ENCODE measurements at regions not wholly inside any gene's neighbourhood (a gene's known extent, or its start where the extent isn't known, plus 50 kb on each side); places are given as distances from the start of the nearest gene placed in this dataset.
"Not testable (repeated sequence)": the region's sequence is repeated elsewhere in the genome, so short reads cannot be mapped to it uniquely, and the experiment has no call there.

GRCh38 chr4:79574741-79575451 is 166.9 kb upstream of the GK2 start:
- no peak for DNase-seq (ENCODE audit: extremely low read depth in 1 of 2, low read depth in 1 of 2)

DNA sequence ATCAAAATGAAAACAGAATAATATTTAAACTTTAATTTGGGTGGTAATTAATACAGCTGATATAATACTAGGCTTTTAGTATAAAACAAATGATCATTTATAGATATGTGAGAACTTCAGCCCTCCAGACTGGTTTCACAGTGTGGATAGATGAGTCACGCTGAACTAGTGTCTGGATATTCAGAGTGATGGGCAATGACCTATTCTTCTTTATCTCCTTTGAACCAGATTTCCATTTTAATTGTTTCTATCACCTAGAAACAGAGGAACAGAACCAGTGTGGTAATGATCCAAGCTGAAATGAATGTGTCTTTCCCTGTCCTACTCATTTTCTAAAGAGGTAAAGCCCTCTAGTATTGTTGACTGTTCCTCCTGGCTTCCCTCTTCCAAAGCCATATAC is 155.2 kb upstream of the GK2 start:
- no peak for DNase-seq (ENCODE audit: extremely low read depth in 1 of 2, low read depth in 1 of 2)

- no peak for DNase-seq (ENCODE audit: extremely low read depth in 1 of 2, low read depth in 1 of 2)
These were observed 153.7 kb upstream of the GK2 start for GRCh38 chr4:79561751-79562150.

GRCh38 chr4:79559398-79559797 is 151.4 kb upstream of the GK2 start:
- not testable (repeated sequence) for DNase-seq (ENCODE audit: extremely low read depth in 1 of 2, low read depth in 1 of 2)

DNA sequence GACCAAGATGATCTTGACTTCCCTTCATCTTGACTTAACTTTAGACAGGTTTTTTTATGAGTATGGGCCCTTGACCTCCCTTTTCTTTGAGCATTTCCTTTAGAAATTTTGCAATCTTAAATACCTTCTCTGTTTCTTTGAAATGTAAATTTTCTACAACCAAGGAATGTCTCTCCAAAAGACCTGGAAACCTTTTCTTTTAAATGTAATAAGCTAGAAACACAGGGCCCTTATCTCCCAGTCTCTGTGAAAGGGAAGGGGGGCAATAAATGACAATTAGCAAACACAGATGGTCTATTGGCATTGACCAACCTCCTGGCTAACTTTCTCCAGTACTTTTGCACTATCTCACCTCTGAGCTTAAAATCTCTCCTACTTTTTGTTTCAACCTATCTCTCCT is 144.3 kb upstream of the GK2 start:
- DNase-seq (ENCODE audit: extremely low read depth in 1 of 2, low read depth in 1 of 2) = no peak

DNA sequence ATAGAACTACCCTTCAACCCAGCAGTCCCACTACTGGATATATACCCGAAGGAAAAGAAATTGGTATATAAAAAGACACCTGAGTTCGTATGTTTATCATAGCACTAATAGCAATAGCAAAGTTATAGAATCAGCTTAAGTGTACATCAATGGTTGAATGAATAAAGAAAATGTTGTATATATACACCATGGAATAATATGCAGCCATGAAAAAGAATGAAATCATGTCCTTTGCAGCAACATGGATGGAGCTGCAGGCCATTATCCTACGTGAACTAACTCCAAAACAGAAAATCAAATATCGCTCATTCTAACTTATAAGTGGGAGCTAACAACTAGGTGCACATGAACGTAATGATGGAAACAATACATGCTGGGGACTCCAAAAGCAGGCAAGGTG is 143.5 kb upstream of the GK2 start:
- DNase-seq (ENCODE audit: extremely low read depth in 1 of 2, low read depth in 1 of 2) = no peak

- no peak for DNase-seq (ENCODE audit: extremely low read depth in 1 of 2, low read depth in 1 of 2)
These were observed 139.8 kb upstream of the GK2 start for GRCh38 chr4:79547851-79548250.

- not testable (repeated sequence) for DNase-seq (ENCODE audit: extremely low read depth in 1 of 2, low read depth in 1 of 2)
These were observed 137.3 kb upstream of the GK2 start for GRCh38 chr4:79545292-79545691.

- DNase-seq (ENCODE audit: extremely low read depth in 1 of 2, low read depth in 1 of 2) = no peak
These were observed 132.1 kb upstream of the GK2 start for GRCh38 chr4:79540143-79540542.

- DNase-seq (ENCODE audit: extremely low read depth in 1 of 2, low read depth in 1 of 2) = no peak
These were observed 127.5 kb upstream of the GK2 start for GRCh38 chr4:79535516-79535915.

DNA sequence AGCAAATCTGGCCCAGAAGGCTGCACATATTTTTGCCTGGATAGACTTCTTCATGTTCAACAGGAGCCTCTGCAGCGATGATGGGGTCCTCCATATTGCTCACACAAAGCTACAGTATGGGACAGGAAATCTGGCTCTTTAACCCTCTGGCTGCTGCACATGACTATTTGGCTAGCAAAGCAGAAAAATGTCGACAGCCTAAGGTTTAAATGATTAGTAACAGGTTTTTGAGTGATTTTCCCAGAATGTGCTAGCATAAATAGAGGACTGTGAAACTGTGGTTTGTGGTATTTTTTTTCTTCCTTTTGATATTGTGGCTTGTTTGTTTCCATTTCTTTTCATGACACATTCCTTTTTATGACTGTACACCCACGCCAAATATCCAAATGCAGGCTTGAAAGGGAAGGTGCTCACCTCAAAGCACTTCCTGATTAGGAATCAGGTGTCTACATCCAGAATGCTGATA is 120.2 kb upstream of the GK2 start:
- DNase-seq (ENCODE audit: extremely low read depth in 1 of 2, low read depth in 1 of 2) = no peak

- DNase-seq (ENCODE audit: extremely low read depth in 1 of 2, low read depth in 1 of 2) = no peak
These were observed 118.9 kb upstream of the GK2 start for GRCh38 chr4:79526641-79527565.

DNA sequence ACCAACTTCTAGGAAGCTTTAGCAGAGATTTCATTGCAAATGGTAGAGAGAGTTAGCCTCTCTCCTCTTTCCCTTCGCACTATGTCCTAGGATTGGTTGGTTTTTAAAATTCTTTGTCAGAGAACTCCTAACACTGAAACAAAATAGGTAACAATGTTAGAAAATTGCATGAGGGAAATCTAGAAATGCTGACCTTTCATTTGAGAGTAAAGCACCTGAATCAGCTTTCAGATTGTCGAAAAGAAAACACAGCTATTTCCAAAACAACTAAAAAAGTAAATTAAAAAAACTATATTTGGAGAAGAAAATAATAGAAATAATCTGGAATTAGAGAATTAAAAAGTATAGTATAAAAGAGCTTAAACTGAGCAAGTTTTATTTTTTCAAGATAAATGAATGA is 108.1 kb upstream of the GK2 start:
- no peak for DNase-seq (ENCODE audit: extremely low read depth in 1 of 2, low read depth in 1 of 2)

GRCh38 chr4:79514621-79515329 is 106.7 kb upstream of the GK2 start:
- no peak for DNase-seq (ENCODE audit: extremely low read depth in 1 of 2, low read depth in 1 of 2)

DNA sequence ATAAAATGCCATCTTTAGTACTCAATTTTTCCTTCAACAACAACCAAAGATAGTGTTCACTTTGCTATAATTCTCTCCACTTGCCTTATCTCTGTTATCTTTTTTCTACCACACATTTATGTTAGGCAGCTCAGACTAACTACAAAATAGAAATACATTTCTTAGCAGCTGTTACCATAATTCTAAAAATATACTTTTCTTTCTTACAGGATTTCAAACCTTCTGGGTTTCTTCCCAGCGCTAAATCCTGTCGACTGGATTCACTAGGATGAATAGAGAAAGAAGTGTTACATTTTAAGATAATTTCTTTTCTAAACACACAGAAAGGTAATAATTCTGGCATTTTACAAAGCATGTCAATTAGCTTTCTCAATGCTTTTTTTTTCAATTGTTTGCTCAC is 105.5 kb upstream of the GK2 start:
- DNase-seq (ENCODE audit: extremely low read depth in 1 of 2, low read depth in 1 of 2) = no peak

GRCh38 chr4:79512363-79512762 is 104.3 kb upstream of the GK2 start:
- no peak for DNase-seq (ENCODE audit: extremely low read depth in 1 of 2, low read depth in 1 of 2)

DNA sequence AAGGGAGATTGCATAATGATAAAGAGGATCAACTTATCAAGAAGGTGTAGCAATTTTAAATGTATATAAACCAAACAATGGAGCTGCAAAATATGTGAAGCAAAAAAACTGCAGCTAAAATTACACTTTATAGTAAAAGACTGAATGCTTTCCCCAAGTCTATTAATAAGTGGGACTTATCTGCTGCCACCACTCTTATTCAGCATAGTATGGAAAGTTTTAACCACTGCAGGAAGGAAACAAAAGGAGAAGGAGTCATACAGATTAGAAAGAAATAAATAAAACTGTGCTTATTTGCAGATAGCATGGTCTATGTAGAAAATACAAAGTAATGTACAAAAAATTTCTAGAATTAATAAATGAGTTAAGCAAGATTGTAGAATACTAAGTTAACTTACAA is 94.1 kb upstream of the GK2 start:
- no peak for DNase-seq (ENCODE audit: extremely low read depth in 1 of 2, low read depth in 1 of 2)

DNA sequence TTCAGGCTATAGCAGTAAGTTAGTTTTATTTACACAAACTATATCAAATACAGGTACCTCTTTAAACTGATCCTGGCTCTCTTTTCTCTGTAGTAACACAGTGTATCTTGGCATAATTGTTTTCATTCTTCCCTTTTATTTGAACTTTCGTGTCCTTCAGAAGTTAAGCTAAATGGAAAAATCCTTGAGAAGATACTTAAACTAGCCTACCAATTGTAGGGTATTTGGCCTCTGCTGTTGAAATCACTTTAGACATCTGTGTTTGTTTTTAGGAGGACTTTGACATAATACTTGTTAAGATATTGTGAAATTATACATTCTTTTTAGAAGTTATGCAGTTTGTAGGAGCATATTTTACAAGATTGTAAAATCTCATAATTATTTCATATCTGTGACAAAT is 90.3 kb upstream of the GK2 start:
- no peak for DNase-seq (ENCODE audit: extremely low read depth in 1 of 2, low read depth in 1 of 2)

DNA sequence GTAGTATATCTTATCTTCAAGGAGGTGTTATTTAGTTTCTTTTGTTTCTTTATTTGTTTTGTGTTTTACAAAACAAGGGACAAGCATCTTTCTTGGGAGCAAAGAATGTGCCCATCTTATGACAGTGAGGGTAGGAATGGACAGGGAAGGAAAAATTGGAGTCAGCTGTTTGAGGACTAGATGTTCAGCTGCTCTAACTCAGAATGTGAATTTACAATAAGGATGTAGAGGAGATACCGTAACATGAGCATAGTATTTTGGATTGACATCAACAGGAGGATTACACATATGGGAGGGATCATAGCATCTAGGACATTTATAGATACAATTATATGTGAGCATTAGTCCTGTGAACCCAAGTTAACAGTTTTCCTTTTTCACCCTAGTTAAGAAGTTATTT is 89.0 kb upstream of the GK2 start:
- DNase-seq (ENCODE audit: extremely low read depth in 1 of 2, low read depth in 1 of 2) = no peak

DNA sequence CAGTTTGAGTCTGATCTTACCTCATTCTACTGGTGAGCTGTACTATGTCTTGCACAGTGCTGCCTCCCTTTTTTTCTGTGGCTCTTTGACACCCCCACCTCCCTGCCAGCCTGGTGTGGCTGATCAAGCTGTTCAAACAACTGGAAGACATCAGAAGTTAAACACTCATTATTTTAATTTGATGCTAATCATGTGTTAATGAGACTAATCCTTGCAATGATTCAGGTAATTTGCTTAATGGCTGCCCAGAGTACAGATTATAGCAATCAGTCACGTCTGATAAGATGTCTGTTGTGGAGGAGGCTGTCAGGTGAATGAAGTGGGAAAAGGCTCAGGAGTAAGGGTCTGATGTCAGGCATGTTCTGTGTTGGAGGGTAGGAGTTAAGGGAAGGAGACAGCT is 87.4 kb upstream of the GK2 start:
- DNase-seq (ENCODE audit: extremely low read depth in 1 of 2, low read depth in 1 of 2) = no peak

GRCh38 chr4:79492148-79492547 is 84.1 kb upstream of the GK2 start:
- DNase-seq (ENCODE audit: extremely low read depth in 1 of 2, low read depth in 1 of 2) = no peak

DNA sequence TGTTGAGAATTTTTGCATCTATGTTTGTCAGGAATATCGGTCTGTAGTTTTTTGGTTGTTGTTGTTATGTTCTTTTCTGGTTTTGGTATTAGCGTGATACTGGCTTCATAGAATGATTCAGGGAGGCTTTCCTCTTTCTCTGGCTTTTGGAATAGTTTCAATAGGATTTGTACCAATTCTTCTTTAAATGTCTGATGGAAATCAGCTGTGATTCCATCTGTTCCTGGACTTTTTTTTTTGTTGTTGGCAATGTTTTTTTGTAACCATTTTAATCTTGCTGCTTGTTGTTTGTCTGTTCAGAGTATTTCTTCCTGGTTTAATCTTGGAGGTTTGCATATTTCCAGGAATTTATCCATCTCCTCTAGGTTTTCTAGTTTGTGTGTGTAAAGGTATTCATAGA is 81.5 kb upstream of the GK2 start:
- DNase-seq (ENCODE audit: extremely low read depth in 1 of 2, low read depth in 1 of 2) = no peak

All from stimulated activated CD8-positive, alpha-beta memory T cell treated with anti-CD3 and anti-CD28 coated beads, Interleukin-7, amount 100 ng/mL, for 48 hours (primary cell).